ENCODE measurements at regions not wholly inside any gene's neighbourhood (a gene's known extent, or its start where the extent isn't known, plus 50 kb on each side); places are given as distances from the start of the nearest gene placed in this dataset.

GRCh38 chr5:141777711-141778110, 95.7 kb upstream of the ARAP3 start:
- H3K4me3 ChIP-seq (ENCODE audit: low read depth, low read length): no peak overlapping the region
- DNase-seq (ENCODE audit: low read depth): no peak
- H3K27me3 ChIP-seq (ENCODE audit: control insufficient read depth, insufficient read depth, low read length): peaks cover 6% of the 10 kb centered on the region
- TF ChIP-seq CTCF (IDR thresholded peaks at IDR 0.05; ENCODE audit: insufficient read depth, low read length, poor library complexity, severe bottlenecking): no peak
- no peaks in the 10 kb centered on the region for H3K36me3 ChIP-seq (ENCODE audit: control insufficient read depth, insufficient read depth, low read length)

DNA sequence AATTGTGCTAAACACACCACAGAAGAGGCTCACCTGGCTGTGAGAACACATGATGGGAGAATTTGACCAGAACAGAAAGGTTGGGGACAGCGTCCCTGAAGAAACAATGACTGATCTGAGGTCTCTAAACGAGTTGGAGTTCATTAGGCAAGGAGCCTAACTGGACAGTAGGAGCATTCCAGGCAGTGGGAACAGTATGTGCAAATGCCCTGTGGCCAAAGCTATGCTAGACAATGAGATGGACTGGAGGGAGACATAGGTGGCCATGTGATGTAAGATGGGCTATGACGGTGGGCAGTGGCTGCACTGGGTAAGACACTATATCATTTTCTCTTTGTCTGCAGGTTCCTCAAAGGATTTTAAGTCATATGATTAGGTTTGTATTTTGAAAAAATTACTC, 95.1 kb upstream of the ARAP3 start:
- Histone ChIP-seq H3K4me3 (ENCODE audit: low read depth, low read length) (no peak overlapping the region), H3K27me3 (ENCODE audit: control insufficient read depth, insufficient read depth, low read length) (peaks cover 8% of the 10 kb centered on the region), H3K36me3 (ENCODE audit: control insufficient read depth, insufficient read depth, low read length) (no peaks in the 10 kb centered on the region)
- no peak for DNase-seq (ENCODE audit: low read depth)
- no peak for TF ChIP-seq CTCF (IDR thresholded peaks at IDR 0.05; ENCODE audit: insufficient read depth, low read length, poor library complexity, severe bottlenecking)

- peaks cover 10% of the 10 kb centered on the region for H3K27me3 ChIP-seq (ENCODE audit: control insufficient read depth, insufficient read depth, low read length)
- no peak for DNase-seq (ENCODE audit: low read depth)
- H3K36me3 ChIP-seq (ENCODE audit: control insufficient read depth, insufficient read depth, low read length): no peaks in the 10 kb centered on the region
- no peak overlapping the region for H3K4me3 ChIP-seq (ENCODE audit: low read depth, low read length)
- no peak for TF ChIP-seq CTCF (IDR thresholded peaks at IDR 0.05; ENCODE audit: insufficient read depth, low read length, poor library complexity, severe bottlenecking)
Observed at GRCh38 chr5:141773779-141774562, 91.9 kb upstream of the ARAP3 start.

- DNase-seq (ENCODE audit: low read depth): no peak
- Histone ChIP-seq H3K4me3 (ENCODE audit: low read depth, low read length) (no peak overlapping the region), H3K36me3 (ENCODE audit: control insufficient read depth, insufficient read depth, low read length) (no peaks in the 10 kb centered on the region), H3K27me3 (ENCODE audit: control insufficient read depth, insufficient read depth, low read length) (peaks cover 10% of the 10 kb centered on the region)
- no peak for TF ChIP-seq CTCF (IDR thresholded peaks at IDR 0.05; ENCODE audit: insufficient read depth, low read length, poor library complexity, severe bottlenecking)
Observed at GRCh38 chr5:141772281-141772680, 90.3 kb upstream of the ARAP3 start.

DNA sequence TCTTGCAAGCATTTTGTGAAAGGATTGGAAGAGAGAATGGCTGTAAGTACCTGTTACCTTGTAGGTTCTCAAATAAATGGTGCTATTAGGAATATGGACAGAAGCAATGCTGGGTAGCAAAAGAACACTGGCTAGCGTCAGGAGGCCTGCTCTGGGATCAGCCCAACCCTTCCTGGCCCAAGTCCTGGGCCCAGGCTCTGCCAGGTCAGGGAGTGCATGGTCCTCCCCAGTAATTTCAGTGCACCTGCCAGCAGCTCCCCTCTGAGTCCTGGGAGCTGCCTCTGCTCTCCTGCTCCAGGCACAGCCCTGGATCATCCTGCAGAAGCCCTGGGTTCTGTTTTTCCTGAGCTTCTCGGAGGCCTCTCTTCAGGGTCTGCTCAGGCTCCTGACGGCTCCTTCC, 89.5 kb upstream of the ARAP3 start:
- TF ChIP-seq CTCF (IDR thresholded peaks at IDR 0.05; ENCODE audit: insufficient read depth, low read length, poor library complexity, severe bottlenecking): no peak
- no peak overlapping the region for H3K4me3 ChIP-seq (ENCODE audit: low read depth, low read length)
- H3K36me3 ChIP-seq (ENCODE audit: control insufficient read depth, insufficient read depth, low read length): no peaks in the 10 kb centered on the region
- no peak for DNase-seq (ENCODE audit: low read depth)
- H3K27me3 ChIP-seq (ENCODE audit: control insufficient read depth, insufficient read depth, low read length): peaks cover 10% of the 10 kb centered on the region

DNA sequence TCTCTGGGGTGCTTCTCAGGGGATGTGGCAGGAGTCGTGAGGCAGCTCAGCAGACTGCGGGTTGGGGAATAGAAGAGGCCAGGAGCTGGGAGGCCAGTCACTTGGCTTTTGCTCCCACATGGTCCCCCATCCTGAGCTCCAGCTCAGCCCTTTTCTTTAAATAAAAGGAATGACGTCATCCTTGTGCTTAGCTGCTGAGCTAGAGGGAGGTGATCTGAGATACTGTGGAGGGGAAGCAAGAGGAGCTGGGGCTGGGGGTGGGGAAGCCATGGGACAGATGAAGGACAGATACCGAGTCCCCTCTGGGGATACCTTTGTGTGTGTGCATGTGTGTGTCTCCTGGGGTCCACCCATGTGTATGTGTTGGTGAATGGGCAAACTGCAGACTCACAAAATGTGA, 89.0 kb upstream of the ARAP3 start:
- H3K36me3 ChIP-seq (ENCODE audit: control insufficient read depth, insufficient read depth, low read length): no peaks in the 10 kb centered on the region
- no peak for DNase-seq (ENCODE audit: low read depth)
- no peak for TF ChIP-seq CTCF (IDR thresholded peaks at IDR 0.05; ENCODE audit: insufficient read depth, low read length, poor library complexity, severe bottlenecking)

More for the DNA sequence above, 89.0 kb upstream of the ARAP3 start:
- no peak overlapping the region for H3K4me3 ChIP-seq (ENCODE audit: low read depth, low read length)
- H3K27me3 ChIP-seq (ENCODE audit: control insufficient read depth, insufficient read depth, low read length): peaks cover 13% of the 10 kb centered on the region
